A673 (cell line): ENCODE measurements at regions not wholly inside any gene's neighbourhood (a gene's known extent, or its start where the extent isn't known, plus 50 kb on each side); places are given as distances from the start of the nearest gene placed in this dataset.

ENCODE experiments used
- BruUV-seq: library from RNA; stranded (reverse); fragments of 400-500 nt; replicated peaks from 2 replicates; lab custom pipeline; 2021; lab: Mats Ljungman, UMichigan
- CTCF ChIA-PET: fragments of 300-600 bp; sonication (Branson Sonifier 250); formaldehyde crosslinking; loops from one replicate; lab custom pipeline; 2022; ENCODE audit warnings: antibody characterized with exemption; lab: Charles Lee
- POLR2A ChIA-PET: fragments of 300-600 bp; sonication (Branson Sonifier 250); formaldehyde crosslinking; loops from one replicate; lab custom pipeline; 2022; ENCODE audit warnings: antibody characterized with exemption; ENCODE audit not compliant: low non-redundant PET; lab: Charles Lee
- DNase-seq: peaks from one replicate; pipeline ENCODE4 v3.0.0-alpha.2; 2015; ENCODE audit warnings: low spot score
- H3K27ac ChIP-seq: fragments of 200-600 bp; sonication (generic); 2 replicates; pipeline ENCODE4 v1.5.1; 2016; ENCODE audit warnings: mixed run types, low read depth, mild to moderate bottlenecking, mixed read lengths, antibody characterized with exemption, low read length; ENCODE audit not compliant: poor library complexity, severe bottlenecking
- H3K27me3 ChIP-seq: fragments of 200-600 bp; sonication (generic); replicated peaks from 2 replicates; pipeline ENCODE4 v1.6.1; 2017; ENCODE audit warnings: mixed run types, low read depth, mild to moderate bottlenecking, mixed read lengths, antibody characterized with exemption, low read length; ENCODE audit not compliant: insufficient read depth, poor library complexity
- H3K36me3 ChIP-seq: fragments of 200-600 bp; sonication (generic); 2 replicates; pipeline ENCODE4 v1.6.1; 2016; ENCODE audit warnings: mixed run types, mild to moderate bottlenecking, mixed read lengths, antibody characterized with exemption, low read length; ENCODE audit not compliant: insufficient read depth, poor library complexity, severe bottlenecking
- H3K4me1 ChIP-seq: fragments of 200-600 bp; sonication (generic); 2 replicates; pipeline ENCODE4 v1.6.1; 2017; ENCODE audit warnings: mixed run types, mild to moderate bottlenecking, mixed read lengths, antibody characterized with exemption, low read length; ENCODE audit not compliant: insufficient read depth, poor library complexity, severe bottlenecking
- H3K4me3 ChIP-seq: fragments of 200-600 bp; sonication (generic); 2 replicates; pipeline ENCODE4 v1.5.1; 2016; ENCODE audit warnings: low read depth, mixed run types, mild to moderate bottlenecking, mixed read lengths, low read length; ENCODE audit not compliant: poor library complexity, severe bottlenecking
- H3K9me3 ChIP-seq: fragments of 200-600 bp; sonication (generic); 2 replicates; pipeline ENCODE4 v1.6.1; 2016; ENCODE audit warnings: mixed run types, low read depth, mild to moderate bottlenecking, mixed read lengths, antibody characterized with exemption, low read length; ENCODE audit not compliant: poor library complexity, severe bottlenecking
- CTCF ChIP-seq: fragments of 300-800, 200-600 bp; sonication (generic); conservative IDR thresholded peaks from 2 replicates; pipeline ENCODE4 v1.5.1; 2017; ENCODE audit warnings: low read depth, mild to moderate bottlenecking, antibody characterized with exemption, low read length, moderate library complexity, mixed read lengths
- EZH2 ChIP-seq: fragments of 200-600 bp; sonication (generic); IDR thresholded peaks from 2 replicates; pipeline ENCODE4 v1.6.1; 2017; ENCODE audit warnings: borderline replicate concordance, low read depth, mild to moderate bottlenecking, mixed read lengths, antibody characterized with exemption, low read length; ENCODE audit not compliant: poor library complexity, severe bottlenecking
- intact Hi-C: fragments of 100-400 bp; cut with micrococcal nuclease; formaldehyde crosslinking; loops from one replicate; pipeline ENCODE4 v1.10.0; 2022; ENCODE audit not compliant: unreplicated experiment

- no peaks in the 10 kb centered on the region for H3K27me3 ChIP-seq
- ChIA-PET POLR2A (no interaction called here), CTCF (no interaction called here)
- intact Hi-C loops: no loop called here
- TF ChIP-seq CTCF (no peak), EZH2 (no peak)
- H3K4me1 ChIP-seq: peaks cover 43% of the 10 kb centered on the region
- H3K36me3 ChIP-seq: no peaks in the 10 kb centered on the region
- no peaks in the 10 kb centered on the region for H3K9me3 ChIP-seq
- BruUV-seq: no TSS peak
- no peak overlapping the region for H3K4me3 ChIP-seq
- no peak overlapping the region for H3K27ac ChIP-seq
- DNase-seq: no peak
Observed at GRCh38 chr20:53662595-53662994, 69.0 kb upstream of the ZNF217 start.

- CTCF ChIA-PET: interaction anchor here (0.5 kb wide), 1 partner anchor 65 kb away, joined by 4 read pairs; no protein-coding TSS in a partner anchor
- intact Hi-C loops: no loop called here
- H3K4me1 ChIP-seq: peaks cover 60% of the 10 kb centered on the region
Observed at GRCh38 chr20:53660947-53661381, 67.3 kb upstream of the ZNF217 start.

GRCh38 chr20:53660078-53660909 is 66.7 kb upstream of the ZNF217 start:
- peak overlapping the region; percentile 18 for H3K4me3 ChIP-seq
- H3K9me3 ChIP-seq: no peaks in the 10 kb centered on the region
- ChIA-PET POLR2A (no interaction called here), CTCF (no interaction called here)
- H3K27ac ChIP-seq: peak overlapping the region; percentile 76
- H3K27me3 ChIP-seq: no peaks in the 10 kb centered on the region
- H3K36me3 ChIP-seq: no peaks in the 10 kb centered on the region
- BruUV-seq: no TSS peak
- intact Hi-C loops: no loop called here
- H3K4me1 ChIP-seq: peaks cover 66% of the 10 kb centered on the region
- no peak for TF ChIP-seq EZH2
- TF ChIP-seq CTCF: no peak
- DNase-seq: peak; percentile 45

More at GRCh38 chr20:53660947-53661381, 67.3 kb upstream of the ZNF217 start:
- Histone ChIP-seq H3K4me3 (no peak overlapping the region), H3K9me3 (no peaks in the 10 kb centered on the region), H3K27me3 (no peaks in the 10 kb centered on the region), H3K36me3 (no peaks in the 10 kb centered on the region), H3K27ac (peak overlapping the region; percentile 76)
- TF ChIP-seq EZH2 (no peak), CTCF (no peak)
- POLR2A ChIA-PET: no interaction called here
- peak; percentile 30 for DNase-seq
- BruUV-seq: no TSS peak
